T-cell (primary cell): ENCODE measurements at regions not wholly inside any gene's neighbourhood (a gene's known extent, or its start where the extent isn't known, plus 50 kb on each side); places are given as distances from the start of the nearest gene placed in this dataset.
"Not testable (repeated sequence)": the region's sequence is repeated elsewhere in the genome, so short reads cannot be mapped to it uniquely, and the experiment has no call there.

Experiments used
- ATAC-seq, 4 experiments: fragments of 200-7000 bp in 3 of 4; fragments of 150-1000 bp in 1 of 4; cut with Tn5 transposase; replicated peaks in 1 of 4; 1 replicate in 3 of 4; 2 replicates in 1 of 4; pipeline ENCODE4 v1.10.0; 2021; ENCODE audit warnings: moderate library complexity in 3 of 4, mild to moderate bottlenecking in 2 of 4, moderate number of reproducible peaks in 1 of 4
- CTCF ChIA-PET, 2 donors: fragments of 300-600 bp; sonication (Branson Sonifier 250); formaldehyde crosslinking; loops; one replicate each; lab custom pipeline; 2022; ENCODE audit warnings: antibody characterized with exemption in 2 of 2; lab: Charles Lee
- POLR2A ChIA-PET, 2 donors: fragments of 300-600 bp; sonication (Branson Sonifier 250); formaldehyde crosslinking; loops; one replicate each; lab custom pipeline; 2022; ENCODE audit warnings: antibody characterized with exemption in 2 of 2; lab: Charles Lee
- DNase-seq, 35 experiments: peaks; one replicate each; pipeline versions ENCODE4 v3.0.0 to v3.0.0-alpha.2; 2013 to 2023
- H3K27ac ChIP-seq: one replicate; pipeline ENCODE4 v1.5.1; 2013; ENCODE audit warnings: low read length
- H3K27me3 ChIP-seq, 2 experiments: replicated peaks in 1 of 2; 1 replicate in 1 of 2; 2 replicates in 1 of 2; pipeline versions ENCODE4 v1.6.1 to v1.7.0; 2013; ENCODE audit warnings: low read length in 1 of 2, mixed read lengths in 1 of 2; ENCODE audit not compliant: control insufficient read depth in 2 of 2, insufficient read depth in 2 of 2; ENCODE audit errors: extremely low read depth in 1 of 2
- H3K36me3 ChIP-seq, 2 donors: 1 replicate in 1 of 2; 2 replicates in 1 of 2; pipeline versions ENCODE4 v1.6.1 to v1.7.0; 2013; ENCODE audit warnings: low read length in 1 of 2; ENCODE audit not compliant: control insufficient read depth in 2 of 2, insufficient read depth in 1 of 2; ENCODE audit errors: extremely low read depth in 1 of 2
- H3K4me1 ChIP-seq, 2 experiments: 1 replicate in 1 of 2; 2 replicates in 1 of 2; pipeline versions ENCODE4 v1.6.1 to v1.7.0; 2013; ENCODE audit warnings: low read length in 2 of 2, mixed read lengths in 1 of 2; ENCODE audit not compliant: insufficient read depth in 2 of 2, control insufficient read depth in 1 of 2; ENCODE audit errors: extremely low read depth in 1 of 2
- H3K4me3 ChIP-seq, 2 donors: 1 replicate in 1 of 2; 2 replicates in 1 of 2; pipeline versions ENCODE4 v1.5.1 to v1.7.0; 2013; ENCODE audit warnings: mild to moderate bottlenecking in 2 of 2, low read length in 1 of 2, moderate library complexity in 1 of 2; ENCODE audit not compliant: control insufficient read depth in 1 of 2; ENCODE audit errors: extremely low read depth in 1 of 2
- H3K9me3 ChIP-seq: 2 replicates; pipeline ENCODE4 v1.7.0; 2013
- H3K27ac Mint-ChIP-seq, 2 donors: one replicate each; pipeline ENCODE4 v1.8.0; 2020 to 2021; ENCODE audit warnings: mild to moderate bottlenecking in 2 of 2, mixed read lengths in 2 of 2
- H3K27me3 Mint-ChIP-seq, 2 donors: one replicate each; pipeline ENCODE4 v1.8.0; 2021 to 2022; ENCODE audit warnings: mixed read lengths in 2 of 2
- H3K36me3 Mint-ChIP-seq: one replicate; pipeline ENCODE4 v1.8.0; 2021; ENCODE audit warnings: mixed read lengths
- H3K4me1 Mint-ChIP-seq, 3 donors: one replicate each; pipeline ENCODE4 v1.8.0; 2020 to 2022; ENCODE audit warnings: mixed read lengths in 3 of 3, mild to moderate bottlenecking in 1 of 3
- H3K4me3 Mint-ChIP-seq, 3 donors: one replicate each; pipeline ENCODE4 v1.8.0; 2020 to 2022; ENCODE audit warnings: mild to moderate bottlenecking in 3 of 3, mixed read lengths in 3 of 3, moderate library complexity in 3 of 3
- H3K9me3 Mint-ChIP-seq, 3 donors: one replicate each; pipeline ENCODE4 v1.8.0; 2020 to 2022; ENCODE audit warnings: mixed read lengths in 3 of 3
- WGBS: methylation state at CpG from one replicate; pipeline ENCODE4 v1.1.5; 2013; ENCODE audit warnings: missing lambda C conversion rate; ENCODE audit not compliant: insufficient coverage; 5-methylcytosine and 5-hydroxymethylcytosine counted together

DNA sequence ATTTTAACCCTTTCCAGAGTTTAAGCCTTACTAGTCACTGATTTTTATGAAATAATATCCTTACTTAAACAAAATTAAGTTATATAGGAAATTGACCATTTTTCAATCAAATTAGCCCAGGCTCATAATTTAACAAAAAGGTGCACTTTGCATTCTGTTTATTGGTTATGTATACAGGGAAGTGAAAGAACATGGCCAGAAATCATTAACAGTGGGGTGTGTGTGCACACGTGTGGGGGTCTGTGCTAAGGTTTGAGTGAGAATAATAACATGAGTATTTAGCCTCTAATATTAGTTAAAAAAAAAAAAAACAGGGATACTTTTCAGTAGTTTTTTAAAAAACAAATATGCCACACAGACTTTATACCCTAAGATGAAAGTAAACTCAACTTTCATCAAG lies 510.5 kb upstream of the PFKP start:
- Mint-ChIP-seq H3K9me3 (no peaks in the 10 kb centered on the region), H3K4me1 (no peaks in the 10 kb centered on the region), H3K4me3 (no peak overlapping the region), H3K36me3 (no peaks in the 10 kb centered on the region), H3K27me3 (peaks cover 0 to 4% of the 10 kb centered on the region in 2 donors), H3K27ac (no peak overlapping the region)
- Histone ChIP-seq H3K4me3 (no peak overlapping the region), H3K36me3 (no peaks in the 10 kb centered on the region), H3K9me3 (no peaks in the 10 kb centered on the region), H3K27ac (no peak overlapping the region), H3K4me1 (no peaks in the 10 kb centered on the region), H3K27me3 (no peaks in the 10 kb centered on the region)
- ChIA-PET CTCF (no interaction called here), POLR2A (no interaction called here)
- WGBS: no CpG with 5 or more reads among the region's 1 CpG
- DNase-seq (no peak), ATAC-seq (no peak)

DNA sequence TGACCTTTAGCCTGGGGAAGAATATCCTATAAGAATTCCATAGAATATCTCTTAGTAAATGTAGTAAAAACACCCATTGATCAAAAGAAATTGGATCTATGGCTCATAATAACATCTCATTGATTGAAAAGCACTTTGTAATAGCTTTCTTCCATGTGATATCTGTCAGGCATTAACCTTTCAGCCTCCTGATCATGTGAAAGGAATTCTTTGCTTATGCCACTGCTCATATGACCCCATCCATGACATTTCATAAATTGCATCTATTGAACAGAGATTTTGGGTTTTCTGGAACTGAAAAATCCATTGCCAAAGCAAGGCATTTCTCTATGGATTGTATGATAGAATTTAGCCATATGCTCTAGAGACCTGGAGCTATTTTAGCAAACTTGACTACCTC lies 519.3 kb upstream of the PFKP start:
- Histone ChIP-seq H3K9me3 (no peaks in the 10 kb centered on the region), H3K27me3 (no peaks in the 10 kb centered on the region), H3K36me3 (no peaks in the 10 kb centered on the region), H3K4me3 (no peak overlapping the region), H3K4me1 (peaks cover 0 to under 1% of the 10 kb centered on the region in 2 experiments), H3K27ac (no peak overlapping the region)
- ATAC-seq (no peak), DNase-seq (no peak)
- ChIA-PET POLR2A (no interaction called here), CTCF (no interaction called here)
- peaks cover 0 to 3% of the 10 kb centered on the region in 2 donors for H3K27me3 Mint-ChIP-seq
- H3K4me1 Mint-ChIP-seq: no peaks in the 10 kb centered on the region
- no peak overlapping the region for H3K4me3 Mint-ChIP-seq
- no peaks in the 10 kb centered on the region for H3K36me3 Mint-ChIP-seq
- no peak overlapping the region for H3K27ac Mint-ChIP-seq
- H3K9me3 Mint-ChIP-seq: no peaks in the 10 kb centered on the region

DNA sequence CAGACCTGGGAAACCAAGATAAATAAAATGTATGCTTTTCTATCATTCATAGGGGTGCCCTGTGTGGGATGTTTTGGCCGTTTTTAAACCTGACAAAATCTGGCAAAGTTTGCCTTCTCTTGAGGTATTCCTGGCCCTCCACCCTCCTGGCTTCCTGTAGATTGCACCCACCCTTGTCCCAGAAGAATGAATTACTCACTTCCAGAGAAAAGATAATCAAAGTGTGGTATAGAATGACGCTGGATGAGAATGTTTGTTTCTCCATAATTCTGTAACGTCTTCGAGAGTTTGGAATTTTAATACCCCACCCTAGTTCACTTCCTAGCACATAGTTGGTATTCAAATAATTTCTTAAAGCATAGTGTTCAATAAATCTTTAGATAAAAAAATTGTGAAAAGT lies 519.7 kb upstream of the PFKP start:
- no peak overlapping the region for H3K4me3 Mint-ChIP-seq
- no CpG with 5 or more reads among the region's 4 CpGs for WGBS
- peaks cover 0 to 3% of the 10 kb centered on the region in 2 donors for H3K27me3 Mint-ChIP-seq

DNA sequence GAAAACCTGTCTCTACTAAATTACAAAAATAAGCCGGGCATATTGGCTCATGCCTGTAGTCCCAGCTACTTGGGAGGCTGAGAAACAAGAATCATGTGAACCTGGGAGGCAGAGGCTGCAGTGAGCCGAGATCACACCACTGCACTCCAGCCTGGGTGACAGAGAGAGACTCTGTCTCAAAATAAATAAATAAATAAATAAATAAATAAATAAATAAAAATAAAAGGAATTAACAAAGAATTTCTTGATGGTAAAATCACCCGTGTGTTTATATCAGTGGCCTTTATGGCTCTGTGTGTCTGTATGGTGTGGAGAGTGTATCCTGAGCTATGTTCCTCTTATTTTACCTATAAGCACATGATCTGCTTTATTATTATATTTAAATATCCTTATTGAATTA lies 520.5 kb upstream of the PFKP start:
- H3K9me3 Mint-ChIP-seq, H3K27ac ChIP-seq, H3K4me1 Mint-ChIP-seq, H3K36me3 ChIP-seq, POLR2A ChIA-PET, H3K27ac Mint-ChIP-seq, CTCF ChIA-PET, DNase-seq, H3K4me3 ChIP-seq, H3K4me1 ChIP-seq, H3K27me3 Mint-ChIP-seq, ATAC-seq, H3K36me3 Mint-ChIP-seq, H3K4me3 Mint-ChIP-seq, H3K27me3 ChIP-seq, H3K9me3 ChIP-seq: not testable (repeated sequence)
- WGBS: no CpG with 5 or more reads among the region's 3 CpGs

More for the DNA sequence above, 519.7 kb upstream of the PFKP start:
- no peak for ATAC-seq
- Histone ChIP-seq H3K4me3 (no peak overlapping the region), H3K36me3 (no peaks in the 10 kb centered on the region), H3K27ac (no peak overlapping the region), H3K9me3 (no peaks in the 10 kb centered on the region), H3K27me3 (no peaks in the 10 kb centered on the region), H3K4me1 (peaks cover 0 to 5% of the 10 kb centered on the region in 2 experiments)
- Mint-ChIP-seq H3K4me1 (no peaks in the 10 kb centered on the region), H3K27ac (no peak overlapping the region), H3K9me3 (no peaks in the 10 kb centered on the region), H3K36me3 (no peaks in the 10 kb centered on the region)
- no peak for DNase-seq
- ChIA-PET CTCF (no interaction called here), POLR2A (no interaction called here)

DNA sequence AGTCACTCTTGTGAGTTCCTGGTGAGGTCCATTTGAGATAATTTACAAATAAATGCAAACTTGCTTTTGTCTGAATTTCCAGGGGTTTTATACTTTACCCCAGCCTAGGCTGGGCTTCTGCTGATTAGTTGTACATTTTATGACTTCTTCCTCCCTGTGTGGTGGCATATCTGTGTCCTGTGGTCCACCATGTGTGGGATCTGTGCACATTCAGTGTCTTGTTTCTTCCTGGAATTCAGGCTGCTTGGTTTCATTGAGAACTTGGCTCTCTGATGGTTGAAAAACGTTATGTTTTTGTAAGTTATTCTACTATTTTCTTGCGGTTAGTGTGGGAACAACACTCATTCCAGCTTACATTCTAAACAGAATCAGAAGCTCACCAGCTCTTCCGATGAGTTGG lies 523.4 kb upstream of the PFKP start:
- H3K36me3 Mint-ChIP-seq: no peaks in the 10 kb centered on the region
- no peak overlapping the region for H3K4me3 Mint-ChIP-seq
- POLR2A ChIA-PET: no interaction called here
- H3K27me3 ChIP-seq: no peaks in the 10 kb centered on the region
- H3K27ac Mint-ChIP-seq: no peak overlapping the region
- no peak for DNase-seq
- CTCF ChIA-PET: no interaction called here
- no peaks in the 10 kb centered on the region for H3K36me3 ChIP-seq
- H3K27ac ChIP-seq: no peak overlapping the region
- no peaks in the 10 kb centered on the region for H3K9me3 Mint-ChIP-seq
- no peaks in the 10 kb centered on the region for H3K9me3 ChIP-seq
- H3K4me1 Mint-ChIP-seq: peaks cover 0 to 13% (median 0%) of the 10 kb centered on the region in 3 donors
- H3K4me3 ChIP-seq: no peak overlapping the region
- peaks cover 0 to 11% of the 10 kb centered on the region in 2 experiments for H3K4me1 ChIP-seq
- no peak for ATAC-seq
- peaks cover 0 to 3% of the 10 kb centered on the region in 2 donors for H3K27me3 Mint-ChIP-seq
- 92% methylated on average over 1 of the region's 3 CpGs for WGBS

DNA sequence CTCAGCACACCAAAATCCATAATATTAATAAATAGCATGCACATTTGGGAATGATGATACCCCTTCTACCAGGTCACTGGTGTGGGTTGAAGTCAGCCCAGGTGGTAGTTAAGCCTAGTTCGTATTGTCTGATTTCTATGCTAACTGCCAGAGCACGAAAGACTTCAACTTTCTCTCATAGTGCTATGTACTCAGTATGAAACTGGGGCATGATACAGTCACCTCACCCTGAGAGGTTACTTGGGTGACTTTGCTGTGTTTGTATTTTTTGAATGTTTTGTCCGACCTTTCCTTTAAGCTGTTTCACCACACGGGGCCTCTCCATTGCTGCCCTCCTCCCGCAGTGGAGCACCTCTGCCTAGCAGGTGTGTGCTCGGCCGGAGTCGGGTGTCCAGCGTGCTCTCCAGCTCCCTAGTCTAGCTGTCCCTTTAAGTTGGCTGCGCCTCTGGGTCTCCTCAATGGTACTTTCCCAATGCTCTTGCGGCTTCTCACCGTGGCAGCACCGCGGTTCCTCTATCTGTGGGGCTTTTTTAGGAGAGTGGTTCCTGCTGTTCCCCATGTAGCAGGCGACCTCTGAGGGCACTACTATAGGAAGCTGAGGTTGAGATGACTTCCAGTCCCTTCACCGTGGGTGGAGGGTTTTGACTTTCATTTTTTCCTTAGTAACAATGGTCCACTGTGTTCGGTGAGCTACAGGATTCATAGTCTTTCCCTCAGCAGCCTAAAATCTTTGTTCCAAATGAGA lies 524.0 kb upstream of the PFKP start:
- WGBS: 72% methylated on average over 8 of the region's 17 CpGs
- DNase-seq (no peak), ATAC-seq (no peak)
- Histone ChIP-seq H3K4me3 (no peak overlapping the region), H3K9me3 (no peaks in the 10 kb centered on the region), H3K27ac (no peak overlapping the region), H3K4me1 (peaks cover 0 to 11% of the 10 kb centered on the region in 2 experiments), H3K36me3 (no peaks in the 10 kb centered on the region), H3K27me3 (no peaks in the 10 kb centered on the region)
- CTCF ChIA-PET: no interaction called here
- POLR2A ChIA-PET: no interaction called here
- Mint-ChIP-seq H3K4me3 (no peak overlapping the region), H3K9me3 (no peaks in the 10 kb centered on the region), H3K27ac (no peak overlapping the region), H3K4me1 (peaks cover 0 to 13% (median 0%) of the 10 kb centered on the region in 3 donors), H3K27me3 (peaks cover 0 to 3% of the 10 kb centered on the region in 2 donors), H3K36me3 (no peaks in the 10 kb centered on the region)
